HG02763 (cell line): ENCODE measurements at regions not wholly inside any gene's neighbourhood (a gene's known extent, or its start where the extent isn't known, plus 50 kb on each side); places are given as distances from the start of the nearest gene placed in this dataset.

ENCODE experiments used
- ATAC-seq: cut with Tn5 transposase; IDR thresholded peaks from one replicate; pipeline ENCODE4 v1.9.1; 2021; ENCODE audit warnings: mild to moderate bottlenecking, moderate library complexity; ENCODE audit not compliant: unreplicated experiment

DNA sequence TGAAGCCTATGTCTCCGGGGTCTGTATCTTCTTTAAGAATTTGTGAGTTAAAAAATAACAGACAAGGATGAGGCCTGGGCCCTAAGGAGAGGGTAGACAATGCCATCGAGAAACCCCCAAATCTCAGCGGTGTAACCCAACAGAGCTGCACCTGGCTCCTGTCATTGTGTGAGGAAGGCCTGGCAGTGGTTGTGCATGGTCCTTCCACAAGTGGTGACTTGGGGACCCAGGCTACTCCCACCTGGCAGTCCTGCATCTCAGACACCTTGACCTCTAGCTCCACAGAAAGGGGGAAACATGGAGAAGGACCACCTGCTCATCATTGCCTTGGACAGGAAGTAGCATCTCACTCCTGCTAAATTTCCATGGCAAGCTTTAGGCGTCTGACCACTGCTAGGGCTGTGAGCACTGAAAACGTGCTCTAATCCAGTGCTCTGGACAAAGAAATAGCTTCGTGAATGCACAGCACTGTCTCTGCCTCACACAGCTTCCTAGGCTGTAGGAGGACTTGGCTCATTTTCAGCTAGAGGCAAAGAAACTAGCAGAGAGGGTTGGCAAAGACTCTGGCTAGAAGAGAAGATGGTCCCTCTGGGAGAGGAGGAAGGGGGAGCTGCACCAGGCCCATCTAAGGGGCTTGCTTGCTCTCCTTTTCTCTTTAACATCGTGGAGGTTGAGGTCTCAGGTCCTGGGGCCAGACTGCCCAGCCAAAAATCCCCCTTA lies 273.9 kb upstream of the ZMIZ1 start:
- ATAC-seq = no peak

DNA sequence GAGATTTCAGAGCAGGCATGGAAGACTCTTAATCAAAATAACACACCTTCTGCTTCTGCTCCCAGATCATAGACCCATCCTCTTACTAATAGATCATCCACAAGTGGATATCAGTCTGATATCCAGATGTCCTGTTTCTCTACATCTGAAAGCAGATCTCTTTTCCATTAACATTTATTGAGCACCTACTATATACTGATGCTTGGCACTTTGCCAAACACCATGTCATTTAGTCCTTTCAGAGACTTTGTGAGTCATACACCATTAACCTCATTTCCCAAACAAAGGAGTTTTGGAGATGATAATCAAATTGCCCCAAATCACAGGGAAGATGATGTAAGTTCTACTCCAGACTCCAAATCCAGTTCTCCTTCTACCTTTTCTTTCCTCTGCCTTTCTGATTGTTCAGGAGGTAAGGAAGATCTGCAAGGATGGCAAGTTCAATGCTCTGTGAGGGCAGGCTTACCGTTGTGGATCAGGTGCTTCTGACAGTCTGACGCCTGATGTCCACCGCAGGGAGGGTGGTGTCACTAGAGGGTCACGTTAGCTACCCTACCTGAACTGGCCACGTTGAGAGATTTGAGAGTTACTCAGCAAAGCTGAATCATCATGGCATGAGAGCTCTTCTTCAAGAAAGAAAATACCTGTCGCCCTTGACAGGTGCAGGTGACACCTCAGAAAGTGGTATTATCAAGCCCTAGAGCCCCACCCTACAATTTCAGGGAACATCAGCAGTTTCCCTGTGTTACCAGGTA lies 269.6 kb upstream of the ZMIZ1 start:
- no peak for ATAC-seq

DNA sequence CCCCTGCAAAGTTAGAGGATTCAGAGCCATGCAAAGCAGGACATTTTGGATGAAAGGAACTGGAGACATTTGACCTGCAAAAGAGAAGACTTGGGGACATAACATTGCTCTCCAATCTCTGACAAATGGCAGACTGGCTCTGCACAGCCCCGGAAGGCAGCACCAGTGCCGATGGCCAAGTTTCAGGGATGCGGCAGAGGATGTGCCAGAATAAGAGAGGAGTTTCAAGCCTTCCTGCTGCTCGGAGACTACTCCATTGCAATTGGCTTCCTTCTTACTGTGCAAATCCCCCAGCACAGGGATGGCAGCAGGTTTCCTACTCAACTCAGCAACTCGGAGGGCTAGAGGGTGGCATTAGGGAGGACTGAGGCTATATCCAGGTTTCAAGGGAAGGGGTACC lies 268.8 kb upstream of the ZMIZ1 start:
- ATAC-seq = no peak

DNA sequence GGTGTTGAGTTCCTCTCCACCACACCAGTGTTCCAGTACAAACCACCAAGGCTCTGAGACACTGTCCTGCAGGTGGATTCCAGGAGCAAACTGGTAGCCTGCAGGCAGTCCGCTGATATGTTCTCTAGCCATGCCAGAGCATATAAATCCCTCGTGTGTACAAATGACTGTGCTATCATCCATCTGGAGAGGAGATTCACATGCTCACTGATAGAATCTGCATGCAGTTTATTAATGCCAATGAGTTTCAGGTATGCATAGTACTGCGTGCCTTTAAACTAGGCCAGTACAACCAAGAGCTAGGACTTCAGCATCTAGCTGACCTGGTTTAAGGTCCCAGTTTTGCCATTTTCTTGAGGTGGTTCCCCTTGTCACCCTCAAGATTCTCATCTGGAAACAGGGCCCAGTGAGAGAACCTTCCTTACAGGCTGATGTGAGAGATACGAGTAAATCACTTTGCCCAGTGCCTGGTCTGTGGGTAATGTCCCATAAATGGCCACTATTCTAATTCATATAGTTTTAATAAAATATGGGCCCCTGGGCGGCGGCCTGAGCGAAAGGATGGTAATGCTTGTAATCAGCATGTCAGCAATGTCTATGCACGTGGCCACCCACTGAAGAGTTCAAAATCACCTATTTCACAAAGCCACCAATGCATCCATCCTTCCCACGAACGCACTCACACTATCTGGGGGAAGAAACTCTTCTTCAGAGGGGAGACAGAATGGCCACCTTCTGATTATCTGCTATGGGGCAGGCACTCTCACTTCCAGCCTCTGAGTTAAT lies 268.0 kb upstream of the ZMIZ1 start:
- no peak for ATAC-seq

DNA sequence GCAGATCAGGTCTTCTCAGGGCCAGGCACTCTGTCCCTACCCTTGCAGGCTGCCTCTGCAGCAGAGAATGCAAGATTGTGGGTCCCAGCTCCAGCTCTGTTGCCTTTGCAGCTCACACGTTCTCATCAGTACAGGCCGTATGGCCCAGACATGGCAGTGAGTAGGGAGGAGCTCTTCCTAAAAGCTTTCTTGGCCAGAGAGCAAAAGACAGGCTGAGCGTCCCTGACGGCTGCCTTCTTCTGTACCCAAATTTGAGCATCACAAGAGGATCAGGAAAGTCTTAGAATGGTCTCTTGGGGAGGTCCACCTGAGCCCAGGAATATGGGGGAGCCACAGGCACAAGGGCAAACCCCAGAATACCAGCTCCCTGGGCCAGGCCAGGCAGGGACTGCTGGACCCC lies 266.3 kb upstream of the ZMIZ1 start:
- ATAC-seq = no peak

DNA sequence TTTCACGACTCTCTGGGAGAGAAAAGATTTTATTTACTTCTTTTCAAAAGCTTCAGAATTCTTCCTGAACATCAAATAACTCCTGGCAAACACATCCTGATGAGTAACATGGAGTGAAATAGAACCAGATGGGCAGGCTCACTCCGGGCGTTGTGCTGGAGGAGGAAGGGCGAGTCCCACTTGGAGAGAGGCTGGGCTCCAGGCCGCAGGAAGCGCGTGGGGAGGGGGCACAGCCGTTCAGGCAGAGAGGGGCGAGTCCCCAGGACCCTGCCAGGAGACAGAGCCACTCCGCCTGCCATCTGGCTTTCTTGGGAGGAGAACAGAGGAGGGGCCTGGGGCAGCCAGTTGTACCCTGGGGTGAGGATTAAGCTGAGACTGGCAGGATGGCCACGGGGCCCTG lies 265.9 kb upstream of the ZMIZ1 start:
- no peak for ATAC-seq

DNA sequence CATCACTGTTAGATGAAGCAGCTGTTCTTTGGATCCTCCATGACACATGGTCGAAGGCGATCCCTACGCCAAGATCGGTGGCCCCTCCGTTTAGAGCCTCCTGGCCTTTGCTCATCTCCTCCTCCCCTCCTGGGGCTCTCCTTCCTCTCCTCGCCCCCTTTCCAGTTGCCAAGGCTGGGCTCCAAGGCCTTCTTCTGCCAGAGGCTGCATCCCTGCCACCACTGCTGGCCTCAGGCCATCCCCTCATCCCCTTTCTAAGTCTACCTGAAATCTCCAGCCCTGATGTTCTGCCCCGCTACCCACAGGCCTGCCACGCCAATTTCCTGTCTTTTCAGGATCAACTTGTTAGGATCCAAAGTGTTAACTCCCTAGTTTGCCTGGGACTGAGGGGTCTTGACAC lies 265.1 kb upstream of the ZMIZ1 start:
- ATAC-seq = no peak

DNA sequence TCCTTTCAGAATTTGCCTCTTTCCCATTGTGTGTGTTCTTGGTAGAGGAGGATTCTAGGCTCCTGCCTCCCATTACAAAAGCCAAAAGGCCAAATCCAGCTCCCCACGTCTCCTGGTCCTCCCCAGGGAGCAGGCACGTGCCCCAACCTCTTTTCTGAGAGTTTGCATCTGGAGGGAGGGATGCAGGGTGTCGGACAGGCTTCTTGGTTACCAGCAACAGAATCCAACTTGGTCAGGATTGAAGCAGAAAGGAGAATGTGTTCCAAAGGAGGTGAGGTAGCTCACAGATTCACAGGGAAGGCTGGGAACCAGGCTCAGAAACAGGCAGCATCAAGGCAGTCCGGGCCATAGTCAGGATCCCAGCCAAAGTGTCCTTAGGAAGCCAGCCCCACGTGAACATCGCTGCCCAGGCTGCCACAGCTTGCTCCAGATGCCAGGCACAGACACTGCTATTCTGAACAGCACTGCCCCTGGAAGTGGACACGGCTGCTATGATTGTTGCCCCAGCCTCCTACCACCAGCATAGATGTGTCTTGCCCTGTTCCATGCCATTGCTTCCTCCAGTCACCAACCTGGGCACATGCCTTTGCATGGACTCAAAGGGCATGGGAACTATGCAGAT lies 264.2 kb upstream of the ZMIZ1 start:
- no peak for ATAC-seq

DNA sequence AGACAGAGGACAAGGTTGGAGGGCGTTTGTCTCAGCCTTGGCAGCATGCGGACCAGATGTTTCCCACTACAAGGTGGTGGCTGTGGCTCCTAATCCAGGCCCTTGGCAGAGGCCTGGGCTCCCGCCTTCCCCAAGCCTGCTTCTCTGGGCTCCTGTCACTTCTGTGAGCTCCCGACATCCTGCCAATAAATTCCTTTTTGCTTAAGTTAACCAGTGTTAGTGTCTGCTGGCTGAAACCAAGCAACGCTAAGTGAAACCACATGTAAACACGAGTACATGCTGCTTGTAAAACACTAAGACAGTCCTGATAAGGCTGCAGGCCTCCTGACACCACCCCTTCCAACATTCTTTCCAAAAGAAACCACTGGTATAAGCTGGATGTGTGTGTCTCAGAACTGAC lies 263.6 kb upstream of the ZMIZ1 start:
- ATAC-seq = no peak

DNA sequence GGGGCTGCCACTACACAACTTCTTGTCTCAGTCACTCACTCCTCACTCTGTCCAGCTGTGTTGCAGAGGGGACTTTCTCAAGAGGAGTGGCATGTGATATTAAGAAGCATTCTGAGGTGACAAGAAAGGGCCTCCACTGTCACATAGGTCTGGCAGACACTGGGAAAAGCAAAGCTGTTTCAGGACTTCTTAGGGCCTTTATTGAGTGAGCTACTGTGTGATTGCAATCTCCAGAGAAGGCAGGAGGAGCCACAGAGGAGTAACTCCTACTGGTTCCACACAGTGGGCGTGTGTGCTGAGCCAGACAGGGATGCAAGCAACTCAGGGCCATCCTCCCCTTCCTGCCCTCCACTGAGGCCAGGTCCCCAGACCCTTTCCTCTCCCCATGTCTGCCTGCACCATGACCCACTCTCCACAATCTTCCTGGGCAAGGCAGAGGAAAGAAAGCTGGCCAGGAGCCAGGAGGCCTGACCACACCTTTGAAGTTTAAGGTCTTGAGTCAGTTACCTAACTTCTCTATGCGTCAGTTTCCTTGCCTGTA lies 262.0 kb upstream of the ZMIZ1 start:
- no peak for ATAC-seq

DNA sequence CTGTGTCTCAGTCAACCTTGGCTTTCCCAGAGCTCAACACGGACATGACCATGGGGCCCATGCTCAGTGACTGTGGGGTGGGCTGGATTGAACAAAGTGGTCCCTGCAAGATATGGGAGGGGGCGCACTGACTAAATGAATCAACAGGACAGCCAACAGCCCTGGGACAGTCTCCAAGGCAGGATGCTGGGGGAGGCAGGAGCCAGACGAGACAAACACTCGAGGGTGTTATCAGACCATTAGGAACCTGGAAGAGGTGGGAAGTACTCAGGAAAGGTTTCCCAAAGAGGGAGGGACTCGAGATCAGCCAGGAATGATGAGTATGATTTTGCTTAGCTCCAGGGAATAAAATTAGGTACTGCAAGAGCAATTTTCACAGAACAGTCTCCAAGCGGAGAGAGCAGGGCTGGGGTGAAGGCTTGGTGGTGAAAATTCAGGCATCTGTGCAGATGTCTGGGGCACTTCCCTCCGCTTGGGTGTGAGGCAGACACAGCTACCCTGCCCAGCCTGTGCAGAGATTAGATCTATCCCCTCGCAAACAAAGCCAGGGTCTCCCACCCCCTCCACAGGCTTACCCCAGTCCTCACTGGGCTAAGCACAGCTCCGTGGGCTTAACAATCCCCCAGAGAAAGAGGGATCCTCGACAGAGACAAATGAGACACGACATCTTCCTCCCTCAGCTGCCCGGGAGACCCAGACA lies 261.1 kb upstream of the ZMIZ1 start:
- no peak for ATAC-seq

DNA sequence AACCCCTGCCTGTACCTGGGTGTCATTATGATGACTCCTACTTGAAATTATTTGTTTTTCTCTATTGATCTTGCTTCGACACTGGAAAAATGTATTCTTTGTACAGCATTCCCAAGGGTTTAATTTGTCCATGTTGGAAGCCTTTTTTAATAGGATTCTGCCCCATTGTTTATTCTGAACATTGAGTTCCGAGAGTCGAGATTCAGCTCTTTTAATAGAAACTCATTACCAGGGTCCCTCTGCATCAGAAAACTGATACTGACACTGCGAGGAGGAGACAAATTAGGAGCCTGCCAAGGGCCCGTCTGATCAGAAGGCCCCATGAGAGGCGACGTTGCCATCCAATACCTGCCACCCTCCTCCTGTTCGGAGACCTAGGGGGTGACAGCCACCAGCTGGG lies 260.5 kb upstream of the ZMIZ1 start:
- ATAC-seq = no peak

DNA sequence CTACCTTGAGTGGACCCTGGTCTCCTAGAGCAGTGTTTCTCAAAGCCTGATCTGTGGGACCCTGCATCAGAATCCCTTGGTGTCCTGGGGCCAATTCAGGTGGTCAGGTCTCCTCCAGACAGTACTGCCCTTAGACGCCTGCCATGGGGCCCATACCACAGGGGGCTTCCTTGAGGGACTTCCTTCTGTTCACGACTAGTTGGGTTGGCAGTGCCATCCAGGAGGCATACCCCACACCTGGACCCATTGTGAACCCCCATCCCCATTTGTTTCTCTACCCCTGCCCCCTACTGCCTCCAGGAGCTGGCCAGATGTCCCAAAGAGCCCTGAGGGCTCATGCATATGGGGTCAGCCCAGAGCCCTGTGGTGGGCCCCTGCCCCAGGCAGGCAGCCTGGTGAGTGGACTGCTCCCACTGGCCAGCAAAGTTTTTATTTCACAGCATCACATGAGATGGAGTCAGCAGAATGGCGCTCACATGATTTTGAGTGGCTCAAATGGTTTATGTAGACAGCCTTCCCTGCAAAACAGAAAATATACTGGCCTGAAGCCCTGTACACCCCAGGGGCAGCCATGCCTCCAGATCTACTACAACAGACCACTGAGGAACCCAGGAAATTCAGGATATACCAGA lies 259.9 kb upstream of the ZMIZ1 start:
- ATAC-seq = no peak

DNA sequence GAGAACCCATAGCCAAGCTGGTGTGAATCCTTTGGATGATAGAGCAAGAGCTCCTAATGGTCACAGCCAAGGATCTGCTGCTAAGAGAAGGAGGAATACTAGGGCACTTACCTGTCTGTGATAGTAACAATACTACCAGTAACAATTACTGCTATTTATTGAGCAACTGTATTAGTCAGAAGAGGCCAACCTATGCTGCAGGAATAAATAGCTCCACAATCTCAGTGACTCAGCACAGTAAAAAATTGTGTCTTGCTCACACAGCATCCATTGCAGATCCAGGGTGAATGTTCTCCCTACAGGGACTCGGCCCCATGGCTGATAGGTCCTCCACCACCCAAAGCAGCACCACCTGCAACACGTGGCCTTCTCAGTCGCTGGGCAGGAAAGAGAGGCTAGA lies 257.6 kb upstream of the ZMIZ1 start:
- no peak for ATAC-seq

DNA sequence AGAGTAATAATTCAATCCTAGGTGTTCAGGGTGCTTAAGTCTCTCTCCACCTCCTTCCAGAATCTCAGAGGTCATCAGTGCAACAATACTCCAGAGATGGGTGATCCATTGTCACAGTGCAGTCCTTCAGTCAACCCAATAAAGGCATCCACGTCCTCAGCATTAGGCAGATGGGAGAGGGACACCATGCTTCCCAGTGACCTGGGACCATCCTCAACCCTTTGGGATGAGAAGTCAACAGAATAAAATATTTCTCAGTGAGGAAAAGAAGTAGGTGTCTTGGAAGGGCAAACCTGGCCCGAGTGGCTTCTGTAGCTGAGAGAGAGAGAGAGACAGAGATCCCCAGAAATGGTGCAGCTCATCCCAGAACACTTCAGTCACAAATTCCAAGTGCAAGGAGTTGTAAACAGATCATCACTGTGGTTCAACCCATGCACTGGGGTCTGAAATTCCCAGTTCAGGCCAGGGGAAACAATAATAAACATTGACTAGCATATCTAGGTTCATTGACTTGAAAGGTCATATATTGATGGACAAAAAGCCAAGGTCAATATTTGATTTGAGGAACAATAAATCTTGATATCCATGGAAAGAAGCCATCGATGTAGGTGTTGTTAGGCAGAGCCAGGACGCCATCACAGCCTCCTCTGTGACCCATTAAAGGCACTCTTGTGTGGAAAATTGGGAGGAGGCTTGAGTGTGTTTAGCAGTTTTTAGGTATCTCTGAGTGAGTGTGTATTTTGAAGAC lies 256.0 kb upstream of the ZMIZ1 start:
- ATAC-seq = no peak

DNA sequence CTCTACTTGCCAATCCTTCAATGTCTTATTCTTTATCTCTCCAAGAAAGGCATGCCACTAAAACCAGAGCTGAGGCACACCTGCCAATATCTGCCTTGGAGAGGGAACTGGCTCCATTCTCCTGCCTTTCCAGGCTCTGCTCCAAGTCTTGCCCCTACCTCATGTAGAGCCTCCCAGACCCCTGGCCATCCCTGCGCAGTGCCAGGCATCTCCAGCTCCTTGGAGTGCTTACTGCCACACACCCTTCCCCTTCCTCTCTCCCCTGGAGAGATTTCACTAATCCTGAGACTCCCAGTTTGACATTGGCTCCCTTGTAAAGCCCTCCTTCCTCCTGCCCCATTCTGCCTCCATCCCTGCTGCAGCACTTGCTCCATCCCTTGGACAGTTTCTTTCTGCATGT lies 255.2 kb upstream of the ZMIZ1 start:
- no peak for ATAC-seq

DNA sequence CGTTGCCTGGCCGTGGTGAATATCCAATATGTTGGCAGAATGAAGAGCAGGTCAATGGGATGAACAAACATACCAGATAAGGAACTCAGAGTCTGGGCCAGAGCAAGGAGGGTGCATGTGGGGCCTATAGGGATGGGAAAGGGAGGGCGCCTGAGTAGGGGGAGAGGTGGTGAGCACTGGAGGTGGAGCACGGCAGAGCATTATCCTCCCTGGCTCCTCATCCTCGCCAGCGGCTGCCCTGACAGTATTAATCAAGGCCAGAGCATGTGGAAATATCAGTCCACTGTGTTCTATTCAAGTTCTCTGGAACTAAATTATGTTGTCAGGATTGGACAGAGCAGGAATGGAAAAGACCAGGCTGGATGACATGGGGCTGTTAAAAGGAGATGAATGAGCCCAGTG lies 254.8 kb upstream of the ZMIZ1 start:
- ATAC-seq = no peak

DNA sequence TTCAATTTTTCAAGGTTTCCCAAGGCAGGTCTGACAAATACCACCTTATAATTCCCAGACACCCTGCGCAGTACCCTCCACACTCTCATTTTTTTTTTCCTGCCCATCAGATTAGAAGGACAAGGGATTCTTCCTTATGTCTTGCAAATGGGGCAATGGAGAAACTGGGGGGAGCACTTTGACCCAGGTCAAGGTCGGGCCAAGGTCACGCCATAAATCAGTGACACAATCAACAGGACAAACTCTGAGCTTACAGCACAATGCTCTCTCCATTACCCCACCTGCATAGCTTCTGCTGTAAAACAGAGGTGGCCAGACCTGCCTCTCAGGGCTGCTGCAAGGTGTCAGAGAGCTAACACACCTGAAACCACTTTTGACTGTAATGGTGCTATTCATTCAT lies 254.4 kb upstream of the ZMIZ1 start:
- no peak for ATAC-seq

DNA sequence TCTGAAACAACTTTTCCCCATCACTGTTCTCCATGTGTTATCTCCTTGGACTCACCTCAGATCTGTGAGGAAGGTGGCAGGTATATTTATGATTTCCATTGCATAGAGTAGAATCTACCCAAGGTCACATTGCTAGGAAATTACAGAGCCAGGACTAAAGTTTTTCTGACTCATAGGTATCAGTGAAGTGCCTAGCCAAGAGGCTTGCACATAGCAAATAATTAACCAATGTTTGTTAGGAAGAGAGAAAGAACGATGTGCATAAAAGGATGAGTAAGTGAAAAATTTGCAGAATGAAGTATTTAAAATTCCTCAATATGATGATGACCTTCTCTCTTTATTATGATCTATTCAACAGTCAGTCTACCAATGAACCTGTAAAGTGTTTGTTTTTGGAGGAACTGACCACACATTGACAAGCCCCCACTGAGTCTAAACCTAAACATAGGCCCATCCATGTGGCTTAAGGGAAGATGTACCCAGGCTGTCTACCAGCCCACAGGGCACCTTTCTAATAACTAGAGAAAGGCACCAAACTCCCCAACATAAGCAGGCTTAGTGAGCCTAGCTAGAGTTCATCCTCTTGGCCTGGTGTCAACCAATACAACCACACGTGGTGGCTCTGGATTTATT lies 252.9 kb upstream of the ZMIZ1 start:
- ATAC-seq = no peak
